ENCODE measurements at regions not wholly inside any gene's neighbourhood (a gene's known extent, or its start where the extent isn't known, plus 50 kb on each side); places are given as distances from the start of the nearest gene placed in this dataset.
A peak's percentile ranks its signal among the peaks of the same experiment; 100 is the strongest.

DNA sequence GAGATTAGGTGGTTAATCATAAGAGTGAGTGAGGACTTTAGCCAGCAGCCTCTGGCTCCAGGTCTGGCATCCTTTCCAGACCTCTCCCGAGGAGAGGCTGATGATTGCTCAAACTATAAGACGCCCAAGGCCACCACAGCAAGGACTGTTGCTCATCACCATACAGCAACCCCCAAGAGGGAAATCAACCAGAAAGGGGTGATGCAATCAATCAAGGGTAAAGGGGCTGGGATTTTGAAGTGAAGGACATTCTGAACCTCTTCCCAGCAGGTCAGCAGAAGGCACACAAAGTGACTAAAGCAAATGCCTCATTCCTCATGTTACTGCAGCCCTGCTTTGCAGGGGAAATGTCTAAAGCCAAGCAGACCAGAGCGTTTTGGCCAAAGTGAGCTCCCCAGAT lies 247.3 kb upstream of the IGF1R start:
- peaks cover 44% of the 10 kb centered on the region for H3K27me3 Mint-ChIP-seq
- H3K9me3 Mint-ChIP-seq: peaks cover 7% of the 10 kb centered on the region
- H3K4me1 Mint-ChIP-seq (ENCODE audit: unreplicated experiment): no peaks in the 10 kb centered on the region
- no peak overlapping the region for H3K4me3 Mint-ChIP-seq
- no peak overlapping the region for H3K27ac Mint-ChIP-seq
- no peak for DNase-seq (ENCODE audit: extremely low spot score, unreplicated experiment)
- TF ChIP-seq, protein P1, sequence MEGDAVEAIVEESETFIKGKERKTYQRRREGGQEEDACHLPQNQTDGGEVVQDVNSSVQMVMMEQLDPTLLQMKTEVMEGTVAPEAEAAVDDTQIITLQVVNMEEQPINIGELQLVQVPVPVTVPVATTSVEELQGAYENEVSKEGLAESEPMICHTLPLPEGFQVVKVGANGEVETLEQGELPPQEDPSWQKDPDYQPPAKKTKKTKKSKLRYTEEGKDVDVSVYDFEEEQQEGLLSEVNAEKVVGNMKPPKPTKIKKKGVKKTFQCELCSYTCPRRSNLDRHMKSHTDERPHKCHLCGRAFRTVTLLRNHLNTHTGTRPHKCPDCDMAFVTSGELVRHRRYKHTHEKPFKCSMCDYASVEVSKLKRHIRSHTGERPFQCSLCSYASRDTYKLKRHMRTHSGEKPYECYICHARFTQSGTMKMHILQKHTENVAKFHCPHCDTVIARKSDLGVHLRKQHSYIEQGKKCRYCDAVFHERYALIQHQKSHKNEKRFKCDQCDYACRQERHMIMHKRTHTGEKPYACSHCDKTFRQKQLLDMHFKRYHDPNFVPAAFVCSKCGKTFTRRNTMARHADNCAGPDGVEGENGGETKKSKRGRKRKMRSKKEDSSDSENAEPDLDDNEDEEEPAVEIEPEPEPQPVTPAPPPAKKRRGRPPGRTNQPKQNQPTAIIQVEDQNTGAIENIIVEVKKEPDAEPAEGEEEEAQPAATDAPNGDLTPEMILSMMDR (conservative IDR thresholded peaks at IDR 0.05): no peak
- no peaks in the 10 kb centered on the region for H3K36me3 Mint-ChIP-seq

DNA sequence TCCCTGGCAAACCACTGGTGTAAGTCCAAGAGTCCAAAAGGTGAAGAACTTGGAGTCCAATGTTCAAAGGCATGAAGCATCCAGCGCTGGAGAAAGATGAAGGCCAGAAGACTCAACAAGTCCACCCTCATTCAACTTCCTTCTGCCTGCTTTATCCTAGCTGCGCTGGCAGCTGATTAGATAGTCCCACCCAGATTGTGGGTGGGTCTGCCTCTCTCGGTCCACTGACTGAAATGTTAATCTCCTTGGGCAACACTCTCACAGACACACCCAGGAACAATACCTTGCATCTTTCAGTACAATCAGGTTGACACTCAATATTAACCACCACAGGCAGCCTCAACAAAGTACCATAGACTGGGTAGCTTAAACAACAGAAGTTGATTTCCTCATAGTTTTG lies 245.9 kb upstream of the IGF1R start:
- Mint-ChIP-seq H3K36me3 (no peaks in the 10 kb centered on the region), H3K4me1 (ENCODE audit: unreplicated experiment) (no peaks in the 10 kb centered on the region), H3K4me3 (no peak overlapping the region), H3K9me3 (peaks cover 7% of the 10 kb centered on the region), H3K27ac (no peak overlapping the region), H3K27me3 (peaks cover 40% of the 10 kb centered on the region)
- no peak for DNase-seq (ENCODE audit: extremely low spot score, unreplicated experiment)
- TF ChIP-seq, protein P1 (conservative IDR thresholded peaks at IDR 0.05): no peak

DNA sequence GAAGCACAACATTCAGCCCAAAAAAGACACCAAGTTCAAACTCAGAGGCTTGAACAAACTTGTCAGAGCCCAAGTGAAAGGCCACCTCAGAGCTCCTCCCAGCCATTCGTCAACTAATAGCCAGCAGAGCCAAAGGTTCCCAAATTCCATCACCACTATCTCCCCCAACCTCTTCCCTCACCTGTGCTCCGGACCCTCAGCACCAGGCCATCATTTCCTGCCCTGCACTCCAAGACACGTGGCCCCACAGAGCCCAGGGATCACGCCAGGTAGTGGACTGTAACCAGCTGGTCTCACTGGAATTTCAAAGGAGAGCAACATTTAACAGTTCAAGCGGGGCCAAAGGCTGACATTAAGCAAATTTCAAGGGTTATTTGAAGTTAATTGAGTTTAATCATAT lies 245.2 kb upstream of the IGF1R start:
- no peaks in the 10 kb centered on the region for H3K36me3 Mint-ChIP-seq
- no peak for DNase-seq (ENCODE audit: extremely low spot score, unreplicated experiment)
- peaks cover 37% of the 10 kb centered on the region for H3K27me3 Mint-ChIP-seq
- H3K9me3 Mint-ChIP-seq: peaks cover 7% of the 10 kb centered on the region
- no peak overlapping the region for H3K27ac Mint-ChIP-seq
- no peaks in the 10 kb centered on the region for H3K4me1 Mint-ChIP-seq (ENCODE audit: unreplicated experiment)
- TF ChIP-seq, protein P1 (conservative IDR thresholded peaks at IDR 0.05): no peak
- H3K4me3 Mint-ChIP-seq: no peak overlapping the region

DNA sequence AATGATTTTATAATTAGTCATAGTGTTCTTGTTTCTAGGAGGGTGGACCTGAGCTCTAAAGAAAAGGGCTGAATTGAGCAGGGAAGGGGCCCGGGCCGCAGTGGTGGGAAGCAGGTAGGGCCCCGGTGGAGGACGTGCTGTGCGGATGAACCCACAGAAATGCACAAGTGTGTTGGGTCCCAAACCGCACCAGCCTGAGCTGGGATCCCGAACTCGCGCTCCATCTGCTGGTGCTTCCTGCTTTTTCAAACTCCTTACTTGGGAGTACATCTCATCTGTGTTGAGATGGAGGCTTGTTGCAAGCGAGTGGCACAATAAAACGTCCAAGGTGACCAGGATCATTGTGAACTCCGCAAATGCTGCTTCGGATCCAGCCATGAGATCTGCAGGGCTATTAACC lies 244.8 kb upstream of the IGF1R start:
- no peaks in the 10 kb centered on the region for H3K4me1 Mint-ChIP-seq (ENCODE audit: unreplicated experiment)

DNA sequence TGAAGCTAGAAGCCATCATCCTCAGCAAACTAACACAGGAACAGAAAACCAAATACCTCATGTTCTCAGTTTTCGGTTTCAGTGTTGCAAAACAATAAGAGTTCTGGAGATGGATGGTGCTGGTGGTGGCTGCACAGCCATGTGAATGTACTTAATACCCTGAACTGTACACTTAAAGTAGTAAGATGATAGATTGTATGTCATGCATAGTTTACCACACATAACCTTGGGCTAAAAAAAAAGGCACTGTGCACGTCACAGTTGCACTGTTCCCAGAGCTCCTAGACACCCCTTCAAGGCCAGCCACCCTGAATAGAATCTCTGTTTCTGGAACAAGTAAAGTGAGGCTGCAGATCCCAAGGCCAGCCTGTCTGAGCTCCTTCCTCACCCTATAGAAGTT lies 243.3 kb upstream of the IGF1R start:
- peaks cover 7% of the 10 kb centered on the region for H3K9me3 Mint-ChIP-seq
- peak overlapping the region; percentile 74 for H3K27ac Mint-ChIP-seq
- H3K27me3 Mint-ChIP-seq: peaks cover 37% of the 10 kb centered on the region
- H3K36me3 Mint-ChIP-seq: no peaks in the 10 kb centered on the region
- TF ChIP-seq, protein P1 (conservative IDR thresholded peaks at IDR 0.05): no peak
- no peak for DNase-seq (ENCODE audit: extremely low spot score, unreplicated experiment)
- no peak overlapping the region for H3K4me3 Mint-ChIP-seq
- no peaks in the 10 kb centered on the region for H3K4me1 Mint-ChIP-seq (ENCODE audit: unreplicated experiment)

More for the DNA sequence above, 244.8 kb upstream of the IGF1R start:
- no peak for DNase-seq (ENCODE audit: extremely low spot score, unreplicated experiment)
- H3K36me3 Mint-ChIP-seq: no peaks in the 10 kb centered on the region
- H3K27ac Mint-ChIP-seq: no peak overlapping the region
- H3K4me3 Mint-ChIP-seq: no peak overlapping the region
- peaks cover 35% of the 10 kb centered on the region for H3K27me3 Mint-ChIP-seq
- TF ChIP-seq, protein P1 (conservative IDR thresholded peaks at IDR 0.05): no peak
- peaks cover 7% of the 10 kb centered on the region for H3K9me3 Mint-ChIP-seq

DNA sequence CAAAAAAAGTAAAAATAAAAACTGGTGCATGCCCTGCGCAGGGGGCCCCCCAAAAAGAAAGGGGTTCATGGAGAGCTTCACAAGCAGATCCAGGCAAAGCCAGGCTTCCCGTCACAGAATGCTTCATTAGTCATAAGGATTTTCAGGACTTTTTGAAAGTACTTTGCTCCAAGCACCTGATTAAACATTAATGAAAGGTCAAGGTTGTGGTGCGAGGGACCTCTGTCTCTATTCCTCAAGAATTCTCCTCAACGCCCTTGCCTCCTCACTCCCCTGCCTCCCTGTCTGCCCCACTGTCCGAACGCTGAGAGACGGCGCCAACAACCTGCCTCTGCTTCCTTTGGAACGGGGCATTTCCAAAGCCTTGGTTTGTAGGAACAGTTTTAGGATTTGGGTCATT lies 240.1 kb upstream of the IGF1R start:
- no peak for DNase-seq (ENCODE audit: extremely low spot score, unreplicated experiment)
- Mint-ChIP-seq H3K9me3 (peaks cover under 1% of the 10 kb centered on the region), H3K4me3 (no peak overlapping the region), H3K27ac (no peak overlapping the region), H3K27me3 (peaks cover 26% of the 10 kb centered on the region), H3K4me1 (ENCODE audit: unreplicated experiment) (no peaks in the 10 kb centered on the region), H3K36me3 (no peaks in the 10 kb centered on the region)
- TF ChIP-seq, protein P1 (conservative IDR thresholded peaks at IDR 0.05): no peak
